ENCODE measurements at regions not wholly inside any gene's neighbourhood (a gene's known extent, or its start where the extent isn't known, plus 50 kb on each side); places are given as distances from the start of the nearest gene placed in this dataset.

- DNase-seq = no peak
Observed at GRCh38 chr7:17617380-17617779, 318.9 kb downstream of the AHR start.

GRCh38 chr7:17617857-17618651 lies 319.6 kb downstream of the AHR start:
- no peak for DNase-seq

GRCh38 chr7:17618652-17618974 lies 320.2 kb downstream of the AHR start:
- DNase-seq = no peak

GRCh38 chr7:17619196-17619818 lies 320.9 kb downstream of the AHR start:
- no peak for DNase-seq

- no peak for DNase-seq
Observed at GRCh38 chr7:17620566-17620965, 319.7 kb downstream of the SNX13 start.

GRCh38 chr7:17622451-17622850 lies 317.8 kb downstream of the SNX13 start:
- no peak for DNase-seq

GRCh38 chr7:17623546-17624185 lies 316.6 kb downstream of the SNX13 start:
- DNase-seq = no peak

GRCh38 chr7:17624379-17624778 lies 315.9 kb downstream of the SNX13 start:
- no peak for DNase-seq

GRCh38 chr7:17625043-17625442 lies 315.3 kb downstream of the SNX13 start:
- DNase-seq = no peak

GRCh38 chr7:17626235-17626634 lies 314.1 kb downstream of the SNX13 start:
- no peak for DNase-seq

GRCh38 chr7:17631061-17631460 lies 309.2 kb downstream of the SNX13 start:
- DNase-seq = no peak

GRCh38 chr7:17632384-17632783 lies 307.9 kb downstream of the SNX13 start:
- DNase-seq = no peak

- DNase-seq = no peak
Observed at GRCh38 chr7:17633067-17633466, 307.2 kb downstream of the SNX13 start.

- DNase-seq = no peak
Observed at GRCh38 chr7:17638727-17639126, 301.6 kb downstream of the SNX13 start.

- DNase-seq = no peak
Observed at GRCh38 chr7:17640730-17641377, 299.4 kb downstream of the SNX13 start.

- no peak for DNase-seq
Observed at GRCh38 chr7:17645500-17645899, 294.8 kb downstream of the SNX13 start.

- DNase-seq = no peak
Observed at GRCh38 chr7:17646253-17646956, 293.9 kb downstream of the SNX13 start.

- DNase-seq = no peak
Observed at GRCh38 chr7:17651341-17651740, 289.0 kb downstream of the SNX13 start.

GRCh38 chr7:17651863-17652385 lies 288.4 kb downstream of the SNX13 start:
- no peak for DNase-seq

GRCh38 chr7:17654940-17655339 lies 285.4 kb downstream of the SNX13 start:
- DNase-seq = no peak

- DNase-seq = no peak
Observed at GRCh38 chr7:17659126-17659525, 281.2 kb downstream of the SNX13 start.

- DNase-seq = no peak
Observed at GRCh38 chr7:17660116-17660515, 280.2 kb downstream of the SNX13 start.
